GM12878 (cell line): ENCODE measurements at regions not wholly inside any gene's neighbourhood (a gene's known extent, or its start where the extent isn't known, plus 50 kb on each side); places are given as distances from the start of the nearest gene placed in this dataset.

Experiments
- ATAC-seq: fragments of 200-7000 bp; cut with Tn5 transposase; 3 replicates; pipeline ENCODE4 v1.9.1; 2020; ENCODE audit warnings: mild to moderate bottlenecking, moderate library complexity
- BruUV-seq: library from RNA; stranded (reverse); fragments of 400-500 nt; replicated peaks from 2 replicates; lab custom pipeline; 2021; lab: Mats Ljungman, UMichigan
- CTCF ChIA-PET: fragments of 300-600 bp; sonication (Branson Sonifier 250); formaldehyde crosslinking; extraction: SDS; loops from one replicate; lab custom pipeline; 2021; ENCODE audit warnings: inconsistent platforms; lab: Yijun Ruan, JAX
- POLR2A ChIA-PET: fragments of 350-600 bp; formaldehyde crosslinking; extraction: SDS; loops from one replicate; lab custom pipeline; 2021; ENCODE audit warnings: inconsistent platforms; lab: Charles Lee
- RAD21 ChIA-PET: fragments of 300-600 bp; sonication (Branson Sonifier 250); formaldehyde crosslinking; loops from one replicate; lab custom pipeline; 2023; ENCODE audit warnings: antibody characterized with exemption; ENCODE audit not compliant: unreplicated experiment; lab: Charles Lee
- SMC1A ChIA-PET: fragments of 300-600 bp; sonication (Branson Sonifier 250); formaldehyde crosslinking; loops from one replicate; lab custom pipeline; 2023; ENCODE audit not compliant: unreplicated experiment, uncharacterized antibody; lab: Charles Lee
- DNase-seq: peaks from one replicate; pipeline ENCODE4 v3.0.0-alpha.2; 2011; ENCODE audit warnings: low read depth, low spot score
- FAIRE-seq: peaks from 3 replicates; lab custom pipeline; 2011; peaks lifted over from hg19 to GRCh38; lab: Jason Lieb, UNC
- H2AFZ ChIP-seq: 2 replicates; pipeline ENCODE4 v1.6.0; 2011; ENCODE audit warnings: low read depth, low read length, control low read depth; ENCODE audit not compliant: control insufficient read depth
- H3K27ac ChIP-seq: 2 replicates; pipeline ENCODE4 v1.5.1; 2011; ENCODE audit warnings: control low read depth; ENCODE audit not compliant: control insufficient read depth, insufficient read depth
- H3K27me3 ChIP-seq, 2 experiments: replicated peaks in 1 of 2; 2 replicates each; pipeline versions ENCODE4 v1.6.0 to v1.6.1; 2011; ENCODE audit warnings: low read length in 1 of 2; ENCODE audit not compliant: control insufficient read depth in 2 of 2, insufficient read depth in 2 of 2
- H3K36me3 ChIP-seq, 2 experiments: 2 replicates each; pipeline ENCODE4 v1.5.1; 2011; ENCODE audit warnings: low read length in 1 of 2; ENCODE audit not compliant: control insufficient read depth in 2 of 2, insufficient read depth in 2 of 2
- H3K4me1 ChIP-seq: 2 replicates; pipeline ENCODE4 v1.6.1; 2011; ENCODE audit warnings: mild to moderate bottlenecking, low read length, moderate library complexity, mixed read lengths; ENCODE audit not compliant: control insufficient read depth, insufficient read depth
- H3K4me2 ChIP-seq: 2 replicates; pipeline ENCODE4 v1.6.0; 2011; ENCODE audit warnings: control low read depth; ENCODE audit not compliant: control insufficient read depth, insufficient read depth
- H3K4me3 ChIP-seq: fragments of 200-600 bp; sonication (generic); 2 replicates; pipeline ENCODE4 v1.5.1; 2016
- H3K79me2 ChIP-seq: 2 replicates; pipeline ENCODE4 v1.6.0; 2011; ENCODE audit warnings: low read length; ENCODE audit not compliant: control insufficient read depth, insufficient read depth
- H3K9ac ChIP-seq: 2 replicates; pipeline ENCODE4 v1.8.0; 2011; ENCODE audit warnings: low read length, control low read depth, mixed read lengths; ENCODE audit not compliant: control insufficient read depth, insufficient read depth
- H3K9me3 ChIP-seq: replicated peaks from 3 replicates; pipeline ENCODE4 v1.5.1; 2011; ENCODE audit warnings: mild to moderate bottlenecking, low read length; ENCODE audit not compliant: control insufficient read depth, insufficient read depth
- H4K20me1 ChIP-seq: 2 replicates; pipeline ENCODE4 v1.6.0; 2011; ENCODE audit not compliant: control insufficient read depth, insufficient read depth
- ATF3 ChIP-seq: IDR thresholded peaks from 2 replicates; pipeline ENCODE4 v1.6.1; 2011; ENCODE audit warnings: low read depth, mild to moderate bottlenecking, low read length, moderate library complexity, borderline replicate concordance; ENCODE audit errors: extremely low read depth
- BACH1 ChIP-seq: fragments of 450-650 bp; IDR thresholded peaks from 2 replicates; pipeline ENCODE4 v1.6.1; 2017; ENCODE audit warnings: mild to moderate bottlenecking, borderline replicate concordance
- BHLHE40 ChIP-seq, 2 experiments: fragments of 450-650 bp in 1 of 2; IDR thresholded peaks; 2 replicates each; pipeline ENCODE4 v1.6.1; 2011 to 2017; ENCODE audit warnings: low read depth in 2 of 2, borderline replicate concordance in 1 of 2, improper control_type of control experiment in 1 of 2, low read length in 1 of 2, mild to moderate bottlenecking in 1 of 2
- NFYB ChIP-seq: IDR thresholded peaks from 2 replicates; pipeline ENCODE4 v1.6.1; 2011; ENCODE audit warnings: low read depth, mild to moderate bottlenecking, low read length, improper control_type of control experiment, moderate library complexity; ENCODE audit not compliant: insufficient read depth
- PAX5 ChIP-seq: IDR thresholded peaks from 2 replicates; pipeline ENCODE4 v1.6.1; 2011; ENCODE audit warnings: low read depth, low read length, borderline replicate concordance
- PBX3 ChIP-seq: IDR thresholded peaks from 2 replicates; pipeline ENCODE4 v1.6.1; 2011; ENCODE audit warnings: mild to moderate bottlenecking, low read depth, low read length, moderate library complexity; ENCODE audit not compliant: insufficient replicate concordance
- RAD21 ChIP-seq: IDR thresholded peaks from 2 replicates; pipeline ENCODE4 v1.6.1; 2011; ENCODE audit warnings: mild to moderate bottlenecking, low read depth, low read length, moderate library complexity; ENCODE audit not compliant: insufficient read depth
- SRF ChIP-seq, 2 experiments: IDR thresholded peaks; 2 replicates each; pipeline ENCODE4 v1.6.1; 2011; ENCODE audit warnings: low read depth in 2 of 2, low read length in 2 of 2, mild to moderate bottlenecking in 1 of 2, moderate library complexity in 1 of 2
- SUZ12 ChIP-seq: fragments of 200-600 bp; sonication (generic); IDR thresholded peaks from one replicate; pipeline ENCODE4 v1.6.1; 2018; ENCODE audit warnings: antibody characterized with exemption, mild to moderate bottlenecking; ENCODE audit not compliant: unreplicated experiment
- ZNF622 ChIP-seq: fragments of 450-650 bp; IDR thresholded peaks from 2 replicates; pipeline ENCODE4 v1.6.1; 2017; ENCODE audit warnings: mild to moderate bottlenecking, inconsistent platforms
- WGBS: methylation state at CpG from one replicate; pipeline ENCODE4 v1.1.6; 2016; ENCODE audit warnings: low lambda C conversion rate; ENCODE audit not compliant: insufficient replicate concordance, insufficient coverage; ENCODE audit errors: missing lambda C conversion rate; 5-methylcytosine and 5-hydroxymethylcytosine counted together
- in situ Hi-C: fragments of 300-500 bp; cut with MboI; formaldehyde crosslinking; loops from 9 replicates; pipeline ENCODE4 v1.14.3; 2018; ENCODE audit warnings: mixed read lengths
- intact Hi-C: fragments of 100-400 bp; cut with micrococcal nuclease; formaldehyde crosslinking; loops from one replicate; pipeline ENCODE4 v1.14.2; 2022; ENCODE audit not compliant: unreplicated experiment

GRCh38 chr15:29570121-29570947 is 251.9 kb downstream of the TJP1 start:
- Histone ChIP-seq H4K20me1 (no peaks in the 10 kb centered on the region), H3K4me2 (no peak overlapping the region), H3K4me3 (no peak overlapping the region), H3K36me3 (no peaks in the 10 kb centered on the region), H3K27me3 (peaks cover 0 to 8% of the 10 kb centered on the region in 2 experiments; a peak in 1 of 4 replicates), H3K4me1 (no peaks in the 10 kb centered on the region), H2AFZ (no peak overlapping the region), H3K9ac (no peak overlapping the region), H3K79me2 (no peaks in the 10 kb centered on the region), H3K27ac (no peak overlapping the region), H3K9me3 (no peaks in the 10 kb centered on the region; the same call in 2 of the 3 replicates)
- intact Hi-C loops (no loop called here), in situ Hi-C loops (no loop called here)
- ATAC-seq (no peak), FAIRE-seq (no peak), DNase-seq (no peak)
- ChIA-PET RAD21 (no interaction called here), SMC1A (no interaction called here), CTCF (no interaction called here), POLR2A (no interaction called here)
- BruUV-seq = no TSS peak
- 20% methylated on average over 82 of the region's 135 CpGs for WGBS
- TF ChIP-seq ATF3 (no peak), BACH1 (no peak), SUZ12 (peak; percentile 50), PAX5 (no peak)

- H3K4me3 ChIP-seq = no peak overlapping the region
- H2AFZ ChIP-seq = no peak overlapping the region
- ATAC-seq (no peak), DNase-seq (no peak), FAIRE-seq (no peak)
- RAD21 ChIA-PET = no interaction called here
- H3K36me3 ChIP-seq = no peaks in the 10 kb centered on the region
- CTCF ChIA-PET = no interaction called here
- H4K20me1 ChIP-seq = no peaks in the 10 kb centered on the region
- no peaks in the 10 kb centered on the region for H3K4me1 ChIP-seq
- no peaks in the 10 kb centered on the region; the same call in 2 of the 3 replicates for H3K9me3 ChIP-seq
- H3K27ac ChIP-seq = no peak overlapping the region
- SMC1A ChIA-PET = no interaction called here
- H3K27me3 ChIP-seq = peaks cover 0 to 8% of the 10 kb centered on the region in 2 experiments; a peak in 1 of 4 replicates
- in situ Hi-C loops (no loop called here), intact Hi-C loops (no loop called here)
- BruUV-seq = no TSS peak
- no peak overlapping the region for H3K9ac ChIP-seq
- no peaks in the 10 kb centered on the region for H3K79me2 ChIP-seq
- WGBS = 11% methylated on average over 25 of the region's 37 CpGs
- H3K4me2 ChIP-seq = no peak overlapping the region
- POLR2A ChIA-PET = no interaction called here
- TF ChIP-seq SRF (IDR thresholded peaks at IDR 0.05; ENCODE audit: low read depth in 2 of 2, low read length in 2 of 2) (no peak), ZNF622 (no peak), RAD21 (no peak), PBX3 (no peak), NFYB (no peak), BHLHE40 (IDR thresholded peaks at IDR 0.05; ENCODE audit: borderline replicate concordance in 1 of 2, low read depth in 2 of 2, low read length in 1 of 2) (no peak)
These were observed 252.7 kb downstream of the TJP1 start for GRCh38 chr15:29569533-29570092.
